ENCODE measurements at regions not wholly inside any gene's neighbourhood (a gene's known extent, or its start where the extent isn't known, plus 50 kb on each side); places are given as distances from the start of the nearest gene placed in this dataset.
"Not testable (repeated sequence)": the region's sequence is repeated elsewhere in the genome, so short reads cannot be mapped to it uniquely, and the experiment has no call there.

DNA sequence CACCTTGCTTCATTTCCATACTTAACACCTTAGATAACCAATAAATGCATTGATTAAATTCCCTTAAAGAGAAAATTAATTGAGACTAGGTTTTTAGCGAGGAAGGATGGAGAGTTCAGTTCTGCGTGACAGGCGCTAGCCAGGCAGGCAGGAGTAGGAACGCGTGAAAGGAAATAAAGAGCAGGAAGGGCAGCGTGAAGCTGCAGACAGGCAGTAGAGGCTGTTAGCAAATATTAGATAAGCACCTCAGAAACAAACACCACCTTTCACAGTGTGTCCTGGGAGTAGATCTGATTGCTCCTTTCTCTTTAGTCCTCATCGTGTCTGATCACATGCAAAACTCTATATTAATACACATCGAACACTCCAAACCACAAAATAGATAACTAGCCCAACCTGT is 282.7 kb upstream of the ADGRL2 start:
- DNase-seq = no peak

DNA sequence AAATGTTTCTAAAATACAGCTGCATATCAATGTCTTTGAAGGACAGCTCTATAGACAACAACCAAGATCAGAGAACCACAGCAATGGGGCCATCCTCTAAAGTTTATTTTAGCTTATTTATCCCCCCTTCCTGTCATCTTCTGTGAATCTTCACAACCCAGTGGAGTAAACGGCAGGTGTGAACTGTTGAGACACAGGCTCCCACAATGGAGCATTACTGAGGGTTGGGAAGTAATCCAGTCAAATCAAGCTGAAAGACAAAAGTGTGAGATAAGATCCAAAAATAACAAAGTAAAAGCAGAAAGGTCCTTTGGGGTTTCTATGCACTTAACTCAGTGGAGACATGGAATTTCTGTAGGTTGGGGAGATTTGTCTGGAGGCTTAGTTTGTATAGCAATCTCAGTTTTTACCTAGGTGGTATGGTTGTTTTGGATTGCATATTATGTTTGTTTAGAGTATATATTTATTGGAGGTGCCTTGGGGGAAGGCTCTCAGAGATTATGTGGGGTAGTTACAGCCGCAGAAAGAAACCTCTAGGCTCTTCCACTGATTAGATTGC is 286.9 kb upstream of the ADGRL2 start:
- DNase-seq = no peak

DNA sequence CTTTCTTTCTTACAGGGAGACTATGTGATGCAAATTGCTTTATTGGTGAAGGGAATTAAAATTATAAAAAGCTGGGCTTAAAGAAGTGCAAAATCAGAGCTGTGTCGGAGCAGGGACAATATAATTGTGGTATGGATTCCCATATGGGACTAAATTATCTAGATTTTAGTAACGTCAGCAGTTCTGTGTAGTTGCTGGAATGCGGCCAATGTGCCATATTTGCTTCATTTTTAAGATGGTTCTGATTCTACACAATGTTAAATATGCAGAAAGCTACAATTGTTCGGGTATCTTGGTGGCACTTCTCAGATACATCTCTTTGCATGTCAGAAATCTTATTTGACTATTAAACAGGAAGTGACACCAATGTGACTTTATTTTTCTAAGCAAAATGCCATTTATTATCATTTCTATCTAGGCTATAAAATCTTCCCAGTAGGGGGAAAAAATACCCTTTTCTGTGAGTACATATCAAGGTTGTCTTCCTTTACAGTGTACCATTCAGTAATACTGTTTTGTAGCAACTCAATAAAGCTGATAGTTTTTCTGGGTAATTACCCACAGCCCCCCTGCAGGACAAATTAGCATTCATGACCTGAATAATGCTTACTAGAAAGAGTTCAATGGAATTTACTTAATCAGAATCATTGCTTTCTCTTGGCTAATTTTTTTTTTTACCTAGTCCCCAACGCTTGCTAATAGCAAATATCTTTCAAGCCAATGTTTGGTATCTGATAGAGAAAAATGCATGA is 288.3 kb upstream of the ADGRL2 start:
- DNase-seq = no peak

DNA sequence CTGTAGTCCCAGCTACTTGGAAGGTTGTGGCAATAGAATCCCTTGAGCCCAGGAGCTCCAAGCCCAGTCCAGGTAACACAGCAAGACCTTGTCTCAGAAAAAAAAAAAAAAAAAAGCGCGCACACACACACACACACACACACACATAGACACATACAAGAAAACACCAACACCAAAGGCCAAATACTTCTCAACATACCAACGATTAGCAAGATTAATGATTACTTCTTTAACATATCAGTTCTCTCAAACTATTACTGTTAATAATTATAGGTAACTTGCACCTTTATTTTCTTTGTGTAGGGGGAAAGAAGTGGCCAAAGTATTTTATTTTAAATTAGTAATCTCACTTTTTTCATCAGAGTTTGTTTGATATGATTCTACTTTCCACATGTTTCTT is 289.5 kb upstream of the ADGRL2 start:
- no peak for DNase-seq

DNA sequence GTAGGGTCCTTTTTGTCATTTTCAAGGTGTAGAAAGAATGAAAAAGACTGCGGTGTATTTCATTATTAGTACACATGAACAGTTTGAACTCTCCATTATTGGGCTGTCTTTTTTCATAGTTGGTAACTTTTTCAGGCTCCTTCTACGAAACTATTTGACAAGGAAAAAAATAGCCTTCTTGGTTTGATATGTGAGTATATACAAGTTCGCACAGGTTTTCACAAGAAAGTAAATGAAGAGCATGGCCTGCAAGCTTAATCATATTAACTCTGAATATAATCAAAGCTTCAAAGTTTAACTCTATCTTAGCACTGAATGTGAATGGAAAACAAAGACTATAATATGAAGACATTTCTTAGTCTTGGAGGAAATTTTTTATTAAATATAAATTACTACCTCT is 290.0 kb upstream of the ADGRL2 start:
- no peak for DNase-seq

DNA sequence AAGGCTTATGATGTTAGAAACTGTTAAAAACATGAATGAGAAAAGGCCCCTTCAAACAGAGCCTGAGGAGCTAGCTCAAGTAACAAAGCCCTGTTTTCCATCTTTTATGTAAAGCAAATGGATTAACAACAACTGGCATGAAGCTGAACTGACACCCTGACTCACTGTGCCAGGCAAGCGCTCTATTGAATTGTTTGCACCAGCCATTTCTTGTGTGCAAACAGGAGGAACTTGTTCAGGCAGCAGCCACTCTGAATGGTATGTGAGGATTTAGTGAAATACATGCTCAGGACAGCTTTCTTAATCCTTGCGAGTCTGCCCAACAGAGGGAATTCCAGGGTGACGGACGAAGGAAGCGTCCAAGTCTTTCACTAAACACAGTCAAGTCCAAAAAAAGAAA is 291.1 kb upstream of the ADGRL2 start:
- no peak for DNase-seq

DNA sequence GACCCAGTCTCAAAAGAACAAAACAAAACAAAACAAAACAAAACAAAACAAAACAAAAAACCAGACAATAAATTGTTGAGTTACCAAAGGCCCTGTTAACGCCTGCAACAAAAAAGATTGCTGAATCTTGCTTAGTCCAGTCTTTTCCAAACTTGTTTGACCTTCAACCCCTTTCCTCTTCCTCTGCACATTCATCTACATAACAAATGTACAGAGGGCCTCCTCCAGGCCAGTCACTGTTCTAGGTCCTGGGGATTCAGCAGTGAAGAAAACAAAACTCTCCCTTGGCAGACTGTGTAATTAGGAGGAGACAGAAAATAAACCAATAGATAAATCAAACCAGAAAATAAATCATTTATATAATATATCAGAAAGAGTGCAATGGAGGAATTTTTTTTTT is 294.0 kb upstream of the ADGRL2 start:
- DNase-seq = no peak

DNA sequence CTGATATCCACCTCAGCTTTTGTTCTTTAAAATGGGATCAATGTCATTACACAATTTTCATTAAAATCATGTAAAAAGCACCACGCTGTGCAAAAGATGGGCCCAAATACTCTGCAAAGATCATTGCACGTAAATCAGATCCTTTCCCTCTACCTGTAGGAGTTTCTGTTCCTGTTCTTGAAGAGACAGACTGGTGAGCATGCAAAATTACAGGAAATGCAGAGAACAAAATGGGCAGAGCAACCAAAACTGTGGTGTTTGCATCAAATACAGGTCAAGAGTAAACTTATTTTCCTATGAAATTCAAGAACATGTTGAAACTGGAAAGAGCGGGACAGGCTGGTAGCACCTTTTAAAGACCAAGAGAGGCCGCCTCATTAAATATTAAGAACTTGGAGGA is 294.9 kb upstream of the ADGRL2 start:
- DNase-seq = no peak

DNA sequence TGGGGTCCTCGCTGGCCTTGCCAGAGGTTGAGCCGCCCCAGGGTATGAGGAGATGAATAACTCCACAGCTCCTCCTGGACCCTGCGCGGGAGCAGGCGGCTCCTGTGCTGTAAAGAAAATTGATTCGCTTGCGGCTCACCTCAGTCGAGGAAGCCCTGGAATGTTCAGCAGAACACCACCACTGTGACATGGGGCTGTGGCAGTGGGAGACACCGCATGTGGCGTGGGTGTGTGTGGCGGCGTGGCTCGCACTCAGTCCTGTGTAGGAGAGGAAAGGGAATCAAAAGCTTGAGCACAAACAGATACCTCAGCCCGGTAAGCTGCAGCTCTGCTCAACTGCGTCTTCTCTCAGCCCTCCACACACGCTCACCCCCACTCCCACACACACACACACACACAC is 295.9 kb upstream of the ADGRL2 start:
- not testable (repeated sequence) for DNase-seq

DNA sequence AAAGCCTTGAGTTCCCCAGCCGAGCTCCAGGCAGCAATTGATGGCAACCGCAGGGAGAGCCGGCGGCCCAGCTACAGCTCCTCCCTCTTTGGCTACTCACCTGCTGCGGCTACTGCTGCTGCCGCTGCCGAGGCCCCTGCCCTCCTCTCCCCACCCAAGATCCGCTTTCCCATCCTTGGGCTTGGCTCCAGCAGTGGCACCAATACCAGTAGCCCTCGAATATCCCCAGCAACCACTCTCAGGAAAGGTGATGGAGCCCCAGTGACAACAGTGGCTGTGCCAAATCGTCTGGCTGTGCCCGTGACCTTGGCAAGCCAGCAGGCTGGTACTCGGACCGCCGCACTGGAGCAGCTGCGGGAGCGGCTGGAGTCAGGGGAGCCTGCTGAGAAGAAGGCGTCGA is 298.0 kb upstream of the ADGRL2 start:
- not testable (repeated sequence) for DNase-seq

DNA sequence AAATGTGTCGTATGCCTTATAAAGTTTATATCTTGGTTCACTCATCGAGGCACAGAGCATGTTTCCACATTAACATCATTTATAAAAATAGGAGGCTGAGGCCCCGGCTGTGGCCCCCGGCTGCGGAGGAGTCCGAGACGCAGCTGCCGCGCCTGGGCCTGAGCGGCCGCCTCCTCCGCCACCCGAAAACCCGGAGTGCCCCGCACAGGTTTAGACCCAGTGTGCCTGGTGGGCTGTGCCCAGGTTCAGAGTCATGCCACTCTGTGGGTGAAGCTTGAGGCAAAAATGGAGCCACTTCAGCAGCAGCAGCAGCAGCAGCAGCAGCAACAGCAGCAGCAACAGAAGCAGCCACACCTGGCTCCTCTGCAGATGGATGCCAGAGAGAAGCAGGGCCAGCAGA is 299.2 kb upstream of the ADGRL2 start:
- not testable (repeated sequence) for DNase-seq

DNA sequence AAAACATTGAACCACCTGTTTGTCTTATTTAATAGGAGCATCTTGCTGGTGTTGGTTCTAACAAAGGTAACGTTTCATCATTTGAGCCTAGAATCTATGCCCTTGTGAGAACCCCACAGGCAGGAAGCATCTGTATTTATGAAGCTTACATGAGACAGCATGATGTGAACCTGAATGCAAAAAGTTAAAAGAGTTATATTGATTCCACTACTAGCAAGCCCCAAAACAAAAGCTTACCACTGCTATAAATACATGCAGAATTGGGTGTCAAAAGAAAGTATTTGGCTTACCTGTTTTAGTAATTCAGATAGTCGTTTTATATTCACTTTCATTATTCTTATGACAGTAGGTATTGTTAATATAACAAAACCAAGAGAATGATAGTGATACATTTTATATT is 301.2 kb upstream of the ADGRL2 start:
- DNase-seq = no peak

DNA sequence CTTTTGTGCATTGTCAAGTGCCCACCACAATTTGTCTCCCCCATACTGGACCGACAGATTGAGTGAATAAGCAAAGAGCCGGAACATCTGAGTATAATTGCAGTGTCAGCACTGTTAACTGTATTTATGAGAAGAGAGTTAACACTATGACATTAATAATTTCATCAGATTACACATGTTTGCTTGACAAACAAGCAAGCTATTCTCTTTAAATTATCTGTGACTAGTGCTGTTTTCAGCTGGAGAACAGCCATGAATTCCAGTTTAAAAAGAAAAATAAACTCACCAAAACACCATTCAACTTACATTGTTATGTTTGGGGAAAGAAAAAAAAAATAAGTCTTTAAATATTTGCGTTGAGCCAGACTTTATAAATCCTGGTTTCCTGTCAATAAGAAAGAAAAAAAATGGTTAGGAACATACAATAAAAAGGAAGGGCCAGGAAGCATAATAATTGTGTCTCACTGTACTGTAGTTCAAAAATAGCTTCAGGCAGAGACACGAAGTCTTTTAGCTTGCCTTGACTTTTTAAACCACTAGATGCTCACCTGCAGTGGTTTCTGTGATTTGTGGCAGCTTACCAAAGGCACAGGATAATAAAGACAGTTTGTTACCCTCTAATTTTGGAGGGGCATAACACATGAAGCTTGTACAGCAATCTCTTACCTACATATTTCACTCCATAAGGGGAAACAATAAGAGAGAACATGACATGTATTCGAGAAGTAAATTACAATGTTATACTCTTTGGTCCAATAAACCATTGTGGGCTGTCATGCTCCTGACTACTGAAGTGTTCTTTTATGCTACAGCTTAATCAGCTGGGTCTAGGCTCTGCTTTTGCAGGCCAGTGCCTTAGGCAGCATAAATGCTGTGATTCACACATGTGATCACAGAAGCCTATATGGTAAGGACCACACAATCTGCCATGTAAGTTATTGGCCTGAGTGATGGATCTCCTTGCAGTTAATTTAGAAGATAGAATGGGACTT is 302.0 kb upstream of the ADGRL2 start:
- DNase-seq = no peak

DNA sequence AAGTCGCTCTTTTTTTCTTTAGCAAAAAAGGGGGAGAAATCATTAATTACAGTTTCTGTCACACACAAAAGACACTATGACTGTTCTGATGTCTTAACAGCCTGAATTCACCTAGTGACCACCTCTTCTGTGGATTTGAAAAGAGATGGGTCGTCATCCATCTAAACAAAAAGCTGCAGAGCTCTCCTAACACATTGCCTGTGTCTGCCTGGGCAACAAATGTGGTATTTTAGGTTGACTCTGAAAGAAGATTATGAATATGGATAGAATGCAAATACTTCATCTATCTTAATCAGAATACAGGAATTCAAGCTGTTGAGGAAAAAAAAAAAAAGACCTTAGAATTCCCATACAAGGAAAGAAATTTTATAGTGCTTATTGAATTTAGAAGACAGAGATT is 304.4 kb upstream of the ADGRL2 start:
- no peak for DNase-seq

DNA sequence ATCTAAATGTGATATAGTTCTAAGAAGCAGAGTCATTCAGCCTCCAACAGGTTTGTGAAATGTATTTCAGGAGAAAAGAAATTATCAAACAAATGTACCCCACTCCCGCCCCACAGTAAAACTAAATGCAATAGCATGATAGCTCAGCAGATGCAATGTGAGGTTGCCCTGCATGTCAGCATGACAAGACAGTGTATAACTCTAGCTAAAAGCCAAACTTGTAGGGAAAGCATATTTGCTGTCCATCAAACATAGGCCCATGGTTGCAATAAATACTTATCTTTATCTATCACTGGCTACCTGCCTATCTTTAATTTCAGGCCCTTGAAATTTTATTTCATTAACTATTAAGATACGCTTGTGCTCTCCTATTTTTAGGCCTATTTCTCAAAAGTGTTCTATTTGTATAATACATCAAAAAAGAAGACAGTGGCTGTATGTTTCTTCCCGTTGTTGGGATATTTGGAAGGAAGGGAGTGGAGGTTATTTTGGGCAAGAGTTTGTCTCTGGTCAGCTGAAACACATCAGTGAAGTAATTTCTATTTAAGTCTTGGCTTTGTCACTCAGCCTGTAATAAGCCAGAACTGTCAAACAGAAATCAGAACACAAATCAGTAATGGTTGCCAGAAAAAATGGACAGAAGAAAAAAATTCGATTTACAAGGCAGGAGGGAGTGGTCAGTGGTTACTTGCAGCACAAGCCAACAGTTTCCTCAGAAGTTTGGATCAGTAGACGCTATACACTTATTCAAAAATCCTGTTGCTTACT is 307.4 kb upstream of the ADGRL2 start:
- no peak for DNase-seq

DNA sequence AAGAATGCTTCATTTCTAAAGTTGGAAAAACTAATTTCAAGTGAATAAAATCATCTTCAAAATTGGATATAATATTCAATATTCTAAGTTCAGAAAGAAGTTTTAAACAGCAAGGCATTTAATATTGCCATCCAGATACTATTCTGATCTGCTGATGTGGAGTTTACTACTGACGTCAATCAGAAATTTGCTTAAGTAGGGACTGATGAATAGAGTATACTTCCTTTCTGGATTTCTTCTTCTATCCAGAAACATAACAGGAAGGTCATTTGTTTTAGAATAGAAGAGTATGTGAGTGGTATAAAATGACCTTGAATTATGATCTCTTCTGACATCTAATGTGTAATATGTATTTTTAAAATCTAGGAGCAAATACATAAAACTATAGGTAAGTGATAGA is 308.1 kb upstream of the ADGRL2 start:
- no peak for DNase-seq

DNA sequence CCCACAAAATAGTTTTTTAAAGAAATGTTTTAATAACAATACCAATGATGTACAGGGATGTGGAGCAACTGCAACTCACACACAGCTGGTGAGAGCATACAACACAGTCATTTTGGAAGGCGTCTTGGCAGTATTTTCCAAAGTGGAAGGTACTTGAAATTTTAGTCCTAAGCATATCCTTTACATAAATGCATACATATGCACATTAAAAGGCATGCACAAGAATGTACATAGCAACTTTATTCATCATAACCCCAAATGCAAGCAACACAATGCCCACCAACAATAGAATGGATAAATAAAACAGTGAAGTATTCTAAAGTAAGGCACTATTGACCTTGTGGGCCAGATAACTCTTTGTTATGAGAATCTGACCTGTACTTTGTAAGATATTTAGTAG is 310.1 kb upstream of the ADGRL2 start:
- DNase-seq = no peak

DNA sequence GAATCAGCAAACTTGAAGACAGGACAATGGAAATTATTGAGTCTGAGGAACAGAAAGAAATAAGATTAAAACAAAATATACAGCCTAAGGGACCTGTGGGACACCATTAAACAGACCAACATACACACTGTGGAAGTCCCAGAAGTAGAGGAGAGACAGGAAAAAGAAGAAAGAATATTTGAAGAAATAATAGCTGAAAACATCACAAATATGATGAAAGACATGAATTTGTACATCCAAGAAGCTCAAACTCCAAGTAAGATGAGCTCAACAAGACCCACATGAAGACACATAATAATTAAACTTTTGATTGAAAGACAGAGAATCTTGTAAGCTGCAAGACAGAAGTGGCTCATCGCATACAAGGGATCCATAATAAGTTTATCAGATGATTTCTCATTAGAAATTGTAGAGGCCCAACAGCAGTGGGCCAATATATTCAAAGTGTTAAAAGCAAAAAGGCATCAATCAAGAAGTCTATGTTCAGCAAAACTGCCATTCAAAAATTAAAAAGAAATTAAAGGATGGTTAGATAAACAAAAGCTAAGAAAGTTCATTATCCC is 311.3 kb upstream of the ADGRL2 start:
- no peak for DNase-seq

DNA sequence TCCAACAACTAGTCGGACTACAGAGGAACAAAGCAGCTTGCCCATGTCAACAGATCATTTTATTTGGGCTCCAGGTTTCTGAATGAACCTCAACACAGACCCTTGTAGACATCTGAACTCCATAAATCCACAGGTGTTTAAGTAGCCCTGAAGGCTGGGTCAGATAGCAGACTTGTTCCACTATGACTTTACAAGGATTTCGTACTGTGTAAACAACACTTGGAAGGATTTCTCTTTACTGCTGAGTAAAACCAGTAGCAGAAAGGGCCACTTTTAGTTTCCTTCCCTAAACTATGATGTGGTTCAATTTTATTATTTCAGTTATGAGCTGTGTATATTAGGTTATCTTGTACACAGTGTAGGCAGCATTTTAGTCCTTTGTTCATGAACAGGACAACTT is 316.4 kb upstream of the ADGRL2 start:
- DNase-seq = no peak

DNA sequence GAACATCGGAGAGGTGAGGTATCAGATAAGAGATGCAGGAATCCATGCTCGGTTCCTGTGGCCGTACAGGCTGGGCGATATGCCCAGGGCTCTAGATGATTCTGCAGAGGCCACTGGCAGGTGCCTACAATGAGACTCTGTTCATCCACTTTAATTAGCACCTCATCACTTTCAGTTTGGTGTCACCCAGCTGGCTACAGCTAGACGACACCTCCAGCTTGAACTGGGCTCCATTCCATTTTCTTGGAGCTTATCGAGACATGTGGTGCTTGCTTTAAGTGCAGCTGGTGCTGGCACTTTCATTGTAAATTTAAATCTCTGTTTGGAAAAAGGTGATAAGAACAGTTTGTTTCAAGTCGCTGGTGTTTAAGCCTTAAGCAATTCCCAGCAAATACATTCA is 322.5 kb upstream of the ADGRL2 start:
- no peak for DNase-seq

DNA sequence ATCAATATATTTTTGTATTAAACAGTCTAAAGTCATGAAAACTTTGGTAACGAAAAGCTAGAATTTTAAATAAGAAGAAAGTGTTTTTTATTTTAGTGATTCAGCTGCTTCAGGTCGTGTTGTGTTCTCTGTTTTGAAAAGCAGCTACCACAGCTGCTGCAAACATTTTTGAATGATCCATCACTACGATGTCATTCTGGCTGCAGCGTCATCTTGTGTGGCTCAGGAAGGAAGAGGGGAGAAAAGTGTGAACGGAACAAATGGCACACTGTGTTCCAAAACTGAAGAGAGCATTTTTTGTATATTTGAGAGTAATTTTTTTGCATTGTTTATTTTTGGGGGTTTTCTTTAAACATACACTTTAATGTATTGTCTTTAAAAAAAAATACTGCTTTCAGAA is 323.0 kb upstream of the ADGRL2 start:
- no peak for DNase-seq

DNA sequence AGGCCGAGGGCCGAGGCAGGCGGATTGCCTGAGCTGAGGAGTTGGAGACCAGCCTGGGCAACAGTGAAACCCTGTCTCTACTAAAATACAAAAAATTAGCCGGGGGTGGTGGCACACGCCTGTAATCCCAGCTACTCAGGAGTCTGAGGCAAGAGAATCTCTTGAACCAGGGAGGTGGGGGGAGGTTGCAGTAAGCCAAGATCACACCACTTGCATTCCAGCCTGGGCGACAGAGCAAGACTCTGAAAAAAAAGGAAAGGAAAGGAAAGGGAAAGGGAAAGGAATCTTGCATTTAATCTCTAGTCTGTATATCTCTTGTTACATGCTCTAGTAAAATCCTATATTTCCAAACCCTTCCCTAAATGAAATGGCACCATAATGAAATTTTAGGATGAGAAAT is 328.3 kb upstream of the ADGRL2 start:
- no peak for DNase-seq

DNA sequence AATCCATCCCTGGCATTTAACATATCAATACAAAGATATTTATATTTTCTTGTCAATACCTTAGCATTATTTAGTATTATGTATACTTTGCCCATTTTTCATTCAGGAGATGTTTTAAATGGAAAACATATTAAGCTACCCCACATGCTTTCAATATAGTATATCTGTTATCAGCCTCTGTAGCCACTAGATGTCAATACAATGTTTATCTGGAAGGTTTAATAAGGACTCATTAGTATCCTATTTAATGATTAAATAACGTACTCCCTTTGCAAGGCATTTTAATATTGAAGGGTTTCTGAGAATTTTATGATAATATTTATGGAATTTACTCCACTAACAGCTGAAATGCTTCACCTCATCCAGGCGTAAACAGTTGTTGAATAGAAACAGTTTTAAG is 329.5 kb upstream of the ADGRL2 start:
- DNase-seq = no peak
